ENCODE measurements at regions not wholly inside any gene's neighbourhood (a gene's known extent, or its start where the extent isn't known, plus 50 kb on each side); places are given as distances from the start of the nearest gene placed in this dataset.
A peak's percentile ranks its signal among the peaks of the same experiment; 100 is the strongest.

GRCh38 chr1:58899587-58900271 is 115.9 kb upstream of the JUN start:
- intact Hi-C loops (cut with DNase I): loop anchor here (5.0 kb wide), 4 partner anchors 158 to 798 kb away; no protein-coding TSS in a partner anchor
- WGBS, 2 donors: 28 to 59% methylated on average over 11 of the region's 11 CpGs
- peaks cover 0 to 63% (median 48%) of the 10 kb centered on the region in 4 donors for H3K4me1 ChIP-seq
- no peaks in the 10 kb centered on the region for H3K36me3 ChIP-seq
- H3K4me3 ChIP-seq: no peak overlapping the region
- TF ChIP-seq, protein P1, sequence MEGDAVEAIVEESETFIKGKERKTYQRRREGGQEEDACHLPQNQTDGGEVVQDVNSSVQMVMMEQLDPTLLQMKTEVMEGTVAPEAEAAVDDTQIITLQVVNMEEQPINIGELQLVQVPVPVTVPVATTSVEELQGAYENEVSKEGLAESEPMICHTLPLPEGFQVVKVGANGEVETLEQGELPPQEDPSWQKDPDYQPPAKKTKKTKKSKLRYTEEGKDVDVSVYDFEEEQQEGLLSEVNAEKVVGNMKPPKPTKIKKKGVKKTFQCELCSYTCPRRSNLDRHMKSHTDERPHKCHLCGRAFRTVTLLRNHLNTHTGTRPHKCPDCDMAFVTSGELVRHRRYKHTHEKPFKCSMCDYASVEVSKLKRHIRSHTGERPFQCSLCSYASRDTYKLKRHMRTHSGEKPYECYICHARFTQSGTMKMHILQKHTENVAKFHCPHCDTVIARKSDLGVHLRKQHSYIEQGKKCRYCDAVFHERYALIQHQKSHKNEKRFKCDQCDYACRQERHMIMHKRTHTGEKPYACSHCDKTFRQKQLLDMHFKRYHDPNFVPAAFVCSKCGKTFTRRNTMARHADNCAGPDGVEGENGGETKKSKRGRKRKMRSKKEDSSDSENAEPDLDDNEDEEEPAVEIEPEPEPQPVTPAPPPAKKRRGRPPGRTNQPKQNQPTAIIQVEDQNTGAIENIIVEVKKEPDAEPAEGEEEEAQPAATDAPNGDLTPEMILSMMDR (IDR thresholded peaks at IDR 0.05): no peak
- TF ChIP-seq POLR2A (IDR thresholded peaks at IDR 0.05) (no peak), POLR2AphosphoS5 (IDR thresholded peaks at IDR 0.05) (peak in 3 of 4 donors; percentile 61 to 85 (median 75)), EP300 (IDR thresholded peaks at IDR 0.05) (peak in 3 of 4 donors; percentile 6 to 74 (median 58))
- H3K27me3 ChIP-seq: no peaks in the 10 kb centered on the region
- H3K9me3 ChIP-seq: no peaks in the 10 kb centered on the region
- peak overlapping the region; percentile 29 to 96 (median 84) for H3K27ac ChIP-seq
- DNase-seq: no peak

DNA sequence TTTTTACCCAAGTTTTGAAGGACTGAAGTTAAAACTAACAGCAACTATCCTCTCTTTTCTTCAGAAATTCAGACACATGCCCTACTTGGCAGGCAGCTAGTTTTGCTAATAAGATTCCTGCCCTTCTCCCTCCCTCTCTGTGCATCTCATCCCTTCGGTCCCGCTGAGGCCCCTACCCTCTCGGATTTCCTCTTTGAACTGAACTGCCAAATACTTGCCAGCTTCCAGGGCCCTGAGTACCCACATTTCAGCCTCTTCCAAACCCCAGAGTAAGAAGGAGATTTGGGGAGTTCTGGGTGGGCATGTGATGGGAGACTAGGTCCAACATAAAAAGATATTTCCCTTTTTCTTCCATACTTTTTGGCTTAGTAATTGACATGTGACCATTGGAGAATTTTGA is 116.5 kb upstream of the JUN start:
- WGBS, 2 donors: 41 to 54% methylated on average over 3 of the region's 3 CpGs
- peak overlapping the region in 3 of 4 donors; percentile 76 to 96 (median 93) for H3K27ac ChIP-seq
- DNase-seq: no peak
- H3K4me3 ChIP-seq: no peak overlapping the region
- H3K9me3 ChIP-seq: no peaks in the 10 kb centered on the region
- no peaks in the 10 kb centered on the region for H3K27me3 ChIP-seq
- intact Hi-C loops (cut with DNase I): loop anchor here (5.0 kb wide), 4 partner anchors 157 to 797 kb away; no protein-coding TSS in a partner anchor
- TF ChIP-seq, protein P1 (IDR thresholded peaks at IDR 0.05): no peak
- TF ChIP-seq EP300 (IDR thresholded peaks at IDR 0.05): no peak
- no peak for TF ChIP-seq POLR2A (IDR thresholded peaks at IDR 0.05)
- TF ChIP-seq POLR2AphosphoS5 (IDR thresholded peaks at IDR 0.05): no peak
- H3K36me3 ChIP-seq: no peaks in the 10 kb centered on the region
- H3K4me1 ChIP-seq: peaks cover 0 to 60% (median 46%) of the 10 kb centered on the region in 4 donors

DNA sequence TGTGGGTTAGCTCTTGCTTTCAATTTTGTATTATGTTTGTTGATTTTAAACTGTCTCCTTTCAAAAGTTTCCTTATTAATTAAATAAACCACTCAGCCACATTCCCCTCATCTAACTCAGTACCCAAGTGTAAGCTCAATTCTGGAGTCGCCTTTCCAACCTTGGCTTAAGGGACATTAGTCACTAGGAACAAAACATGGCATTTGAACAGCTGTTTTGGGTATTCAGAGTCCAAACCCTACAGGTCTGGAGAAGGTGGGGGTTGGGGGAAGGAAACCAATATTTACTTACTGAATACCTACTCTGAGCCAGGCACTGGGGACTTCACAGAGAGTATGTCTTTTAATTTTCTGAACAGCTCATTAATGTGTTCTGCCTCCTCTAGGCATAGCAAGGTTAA is 117.2 kb upstream of the JUN start:
- H3K9me3 ChIP-seq: no peaks in the 10 kb centered on the region
- DNase-seq: no peak
- peaks cover 0 to 59% (median 42%) of the 10 kb centered on the region in 4 donors for H3K4me1 ChIP-seq
- H3K36me3 ChIP-seq: no peaks in the 10 kb centered on the region
- TF ChIP-seq POLR2A (IDR thresholded peaks at IDR 0.05) (no peak), EP300 (IDR thresholded peaks at IDR 0.05) (no peak), POLR2AphosphoS5 (IDR thresholded peaks at IDR 0.05) (no peak)
- TF ChIP-seq, protein P1 (IDR thresholded peaks at IDR 0.05): no peak
- no peaks in the 10 kb centered on the region for H3K27me3 ChIP-seq
- H3K4me3 ChIP-seq: no peak overlapping the region
- H3K27ac ChIP-seq: peak overlapping the region in 3 of 4 donors; percentile 76 to 96 (median 93)
- 81 to 97% methylated on average over 1 of the region's 1 CpG for WGBS, 2 donors
- intact Hi-C loops (cut with DNase I): loop anchor here (5.0 kb wide), 4 partner anchors 156 to 796 kb away; no protein-coding TSS in a partner anchor

GRCh38 chr1:58902830-58903513 is 119.1 kb upstream of the JUN start:
- DNase-seq: no peak
- intact Hi-C loops (cut with DNase I): loop anchor here (1.0 to 5.0 kb wide), 7 partner anchors 88 to 794 kb away; partner anchors contain the start of genes FGGY and JUN
- 13 to 30% methylated on average over 12 of the region's 12 CpGs for WGBS, 2 donors
- TF ChIP-seq, protein P1 (IDR thresholded peaks at IDR 0.05): no peak
- TF ChIP-seq POLR2A (IDR thresholded peaks at IDR 0.05) (no peak), EP300 (IDR thresholded peaks at IDR 0.05) (no peak), POLR2AphosphoS5 (IDR thresholded peaks at IDR 0.05) (no peak)
- Histone ChIP-seq H3K4me1 (peaks cover 0 to 47% (median 28%) of the 10 kb centered on the region in 4 donors), H3K27me3 (no peaks in the 10 kb centered on the region), H3K36me3 (no peaks in the 10 kb centered on the region), H3K9me3 (no peaks in the 10 kb centered on the region), H3K4me3 (peak overlapping the region; percentile 38 to 56 (median 53)), H3K27ac (peak overlapping the region; percentile 93 to 96 (median 96))

Measured in sigmoid colon (tissue), 6 donors.